ENCODE measurements at regions not wholly inside any gene's neighbourhood (a gene's known extent, or its start where the extent isn't known, plus 50 kb on each side); places are given as distances from the start of the nearest gene placed in this dataset.

DNA sequence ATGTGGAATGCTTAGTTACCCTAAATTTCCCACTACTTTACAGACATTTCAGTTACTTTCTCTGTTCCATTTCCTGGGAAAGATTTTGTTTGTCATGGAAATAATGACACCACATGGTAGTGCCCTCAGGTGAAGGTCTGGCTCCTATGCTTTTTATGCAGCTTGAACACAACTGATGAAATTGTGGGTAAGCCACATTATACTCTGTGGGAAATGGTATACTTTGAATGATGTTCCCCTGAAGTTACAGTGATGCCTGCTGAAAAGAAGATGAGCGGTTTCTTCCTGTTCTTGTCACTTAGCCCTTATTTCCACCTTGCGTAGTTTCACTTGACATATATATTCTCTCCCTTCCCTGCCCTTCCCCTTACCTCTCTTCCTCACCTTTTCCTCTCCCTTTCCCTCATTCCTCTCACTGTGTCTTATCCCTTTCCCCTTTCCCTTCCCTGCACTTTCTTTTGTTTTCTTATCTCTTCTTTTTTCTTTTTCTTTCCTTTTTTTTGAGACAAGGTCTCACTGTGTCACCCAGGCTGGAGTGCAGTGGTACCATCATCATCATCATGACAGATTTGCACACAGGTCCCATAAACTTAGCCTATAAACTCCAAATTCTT is 280.8 kb upstream of the IL12B start:
- no peak overlapping the region for H3K4me3 ChIP-seq
- in situ Hi-C loops (cut with MboI), result no loop called here
- no peak for ATAC-seq
- ChIA-PET RAD21 (ENCODE audit: unreplicated experiment) (no interaction called here), SMC1A (ENCODE audit: uncharacterized antibody, unreplicated experiment) (no interaction called here), POLR2A (no interaction called here), CTCF (no interaction called here)
- no peaks in the 10 kb centered on the region for H3K27me3 ChIP-seq (replicated peaks in 1 of 2; ENCODE audit: control insufficient read depth in 2 of 2, insufficient read depth in 2 of 2, low read length in 1 of 2)
- BruUV-seq (replicated peaks), result no TSS peak
- no peak for DNase-seq (ENCODE audit: low read depth, low spot score)
- no peak overlapping the region for H3K4me2 ChIP-seq (ENCODE audit: control insufficient read depth, insufficient read depth)
- no peaks in the 10 kb centered on the region for H3K4me1 ChIP-seq (ENCODE audit: control insufficient read depth, insufficient read depth, low read length)
- no peak for FAIRE-seq
- intact Hi-C loops (cut with micrococcal nuclease; ENCODE audit: unreplicated experiment), result no loop called here
- no peaks in the 10 kb centered on the region for H3K79me2 ChIP-seq (ENCODE audit: control insufficient read depth, insufficient read depth, low read length)
- H3K9me3 ChIP-seq (replicated peaks; ENCODE audit: control insufficient read depth, insufficient read depth, low read length), result no peaks in the 10 kb centered on the region; the same call in 2 of the 3 replicates
- H2AFZ ChIP-seq (ENCODE audit: control insufficient read depth, low read depth, low read length), result no peak overlapping the region
- H4K20me1 ChIP-seq (ENCODE audit: control insufficient read depth, insufficient read depth), result no peaks in the 10 kb centered on the region
- H3K9ac ChIP-seq (ENCODE audit: control insufficient read depth, insufficient read depth, low read length), result no peak overlapping the region
- no peaks in the 10 kb centered on the region for H3K36me3 ChIP-seq (ENCODE audit: control insufficient read depth in 2 of 2, insufficient read depth in 2 of 2, low read length in 1 of 2)
- WGBS (ENCODE audit: insufficient coverage, insufficient replicate concordance, low lambda C conversion rate, missing lambda C conversion rate), result 76% methylated on average over 2 of the region's 2 CpGs
- no peak overlapping the region for H3K27ac ChIP-seq (ENCODE audit: control insufficient read depth, insufficient read depth)
- TF ChIP-seq PML (IDR thresholded peaks at IDR 0.05; ENCODE audit: low read length), result no peak
- TF ChIP-seq HDAC6 (IDR thresholded peaks at IDR 0.05; ENCODE audit: unreplicated experiment), result no peak
- no peak for TF ChIP-seq BHLHE40 (IDR thresholded peaks at IDR 0.05; ENCODE audit: borderline replicate concordance in 1 of 2, low read depth in 2 of 2, low read length in 1 of 2)
- no peak for TF ChIP-seq JUND (IDR thresholded peaks at IDR 0.05; ENCODE audit: low read depth, low read length)
- no peak for TF ChIP-seq EP300 (IDR thresholded peaks at IDR 0.05; ENCODE audit: borderline replicate concordance in 1 of 2, control insufficient read depth in 1 of 2, low read depth in 2 of 2, low read length in 2 of 2)
- TF ChIP-seq BACH1 (IDR thresholded peaks at IDR 0.05; ENCODE audit: borderline replicate concordance), result no peak
- no peak for TF ChIP-seq ZNF384 (IDR thresholded peaks at IDR 0.05; ENCODE audit: borderline replicate concordance, low read depth, low read length)
- TF ChIP-seq, protein P1, sequence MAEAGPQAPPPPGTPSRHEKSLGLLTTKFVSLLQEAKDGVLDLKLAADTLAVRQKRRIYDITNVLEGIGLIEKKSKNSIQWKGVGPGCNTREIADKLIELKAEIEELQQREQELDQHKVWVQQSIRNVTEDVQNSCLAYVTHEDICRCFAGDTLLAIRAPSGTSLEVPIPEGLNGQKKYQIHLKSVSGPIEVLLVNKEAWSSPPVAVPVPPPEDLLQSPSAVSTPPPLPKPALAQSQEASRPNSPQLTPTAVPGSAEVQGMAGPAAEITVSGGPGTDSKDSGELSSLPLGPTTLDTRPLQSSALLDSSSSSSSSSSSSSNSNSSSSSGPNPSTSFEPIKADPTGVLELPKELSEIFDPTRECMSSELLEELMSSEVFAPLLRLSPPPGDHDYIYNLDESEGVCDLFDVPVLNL (IDR thresholded peaks at IDR 0.05; ENCODE audit: low read depth, low read length), result no peak
- TF ChIP-seq, protein P2, sequence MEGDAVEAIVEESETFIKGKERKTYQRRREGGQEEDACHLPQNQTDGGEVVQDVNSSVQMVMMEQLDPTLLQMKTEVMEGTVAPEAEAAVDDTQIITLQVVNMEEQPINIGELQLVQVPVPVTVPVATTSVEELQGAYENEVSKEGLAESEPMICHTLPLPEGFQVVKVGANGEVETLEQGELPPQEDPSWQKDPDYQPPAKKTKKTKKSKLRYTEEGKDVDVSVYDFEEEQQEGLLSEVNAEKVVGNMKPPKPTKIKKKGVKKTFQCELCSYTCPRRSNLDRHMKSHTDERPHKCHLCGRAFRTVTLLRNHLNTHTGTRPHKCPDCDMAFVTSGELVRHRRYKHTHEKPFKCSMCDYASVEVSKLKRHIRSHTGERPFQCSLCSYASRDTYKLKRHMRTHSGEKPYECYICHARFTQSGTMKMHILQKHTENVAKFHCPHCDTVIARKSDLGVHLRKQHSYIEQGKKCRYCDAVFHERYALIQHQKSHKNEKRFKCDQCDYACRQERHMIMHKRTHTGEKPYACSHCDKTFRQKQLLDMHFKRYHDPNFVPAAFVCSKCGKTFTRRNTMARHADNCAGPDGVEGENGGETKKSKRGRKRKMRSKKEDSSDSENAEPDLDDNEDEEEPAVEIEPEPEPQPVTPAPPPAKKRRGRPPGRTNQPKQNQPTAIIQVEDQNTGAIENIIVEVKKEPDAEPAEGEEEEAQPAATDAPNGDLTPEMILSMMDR (IDR thresholded peaks at IDR 0.05 in 2 of 3, conservative IDR thresholded peaks at IDR 0.05 in 1 of 3; ENCODE audit: control insufficient read depth in 2 of 3, extremely low read depth in 1 of 3, insufficient read depth in 1 of 3, low read depth in 3 of 3, low read length in 3 of 3), result no peak
- TF ChIP-seq, protein P3, sequence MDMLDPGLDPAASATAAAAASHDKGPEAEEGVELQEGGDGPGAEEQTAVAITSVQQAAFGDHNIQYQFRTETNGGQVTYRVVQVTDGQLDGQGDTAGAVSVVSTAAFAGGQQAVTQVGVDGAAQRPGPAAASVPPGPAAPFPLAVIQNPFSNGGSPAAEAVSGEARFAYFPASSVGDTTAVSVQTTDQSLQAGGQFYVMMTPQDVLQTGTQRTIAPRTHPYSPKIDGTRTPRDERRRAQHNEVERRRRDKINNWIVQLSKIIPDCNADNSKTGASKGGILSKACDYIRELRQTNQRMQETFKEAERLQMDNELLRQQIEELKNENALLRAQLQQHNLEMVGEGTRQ (IDR thresholded peaks at IDR 0.05; ENCODE audit: borderline replicate concordance, low read depth, low read length), result no peak
- TF ChIP-seq FOXM1 (IDR thresholded peaks at IDR 0.05; ENCODE audit: low read depth, low read length), result no peak
- TF ChIP-seq, protein P4, sequence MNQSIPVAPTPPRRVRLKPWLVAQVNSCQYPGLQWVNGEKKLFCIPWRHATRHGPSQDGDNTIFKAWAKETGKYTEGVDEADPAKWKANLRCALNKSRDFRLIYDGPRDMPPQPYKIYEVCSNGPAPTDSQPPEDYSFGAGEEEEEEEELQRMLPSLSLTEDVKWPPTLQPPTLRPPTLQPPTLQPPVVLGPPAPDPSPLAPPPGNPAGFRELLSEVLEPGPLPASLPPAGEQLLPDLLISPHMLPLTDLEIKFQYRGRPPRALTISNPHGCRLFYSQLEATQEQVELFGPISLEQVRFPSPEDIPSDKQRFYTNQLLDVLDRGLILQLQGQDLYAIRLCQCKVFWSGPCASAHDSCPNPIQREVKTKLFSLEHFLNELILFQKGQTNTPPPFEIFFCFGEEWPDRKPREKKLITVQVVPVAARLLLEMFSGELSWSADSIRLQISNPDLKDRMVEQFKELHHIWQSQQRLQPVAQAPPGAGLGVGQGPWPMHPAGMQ (IDR thresholded peaks at IDR 0.05; ENCODE audit: borderline replicate concordance), result no peak
- TF ChIP-seq ZNF24 (IDR thresholded peaks at IDR 0.05), result no peak
- TF ChIP-seq, protein P5, sequence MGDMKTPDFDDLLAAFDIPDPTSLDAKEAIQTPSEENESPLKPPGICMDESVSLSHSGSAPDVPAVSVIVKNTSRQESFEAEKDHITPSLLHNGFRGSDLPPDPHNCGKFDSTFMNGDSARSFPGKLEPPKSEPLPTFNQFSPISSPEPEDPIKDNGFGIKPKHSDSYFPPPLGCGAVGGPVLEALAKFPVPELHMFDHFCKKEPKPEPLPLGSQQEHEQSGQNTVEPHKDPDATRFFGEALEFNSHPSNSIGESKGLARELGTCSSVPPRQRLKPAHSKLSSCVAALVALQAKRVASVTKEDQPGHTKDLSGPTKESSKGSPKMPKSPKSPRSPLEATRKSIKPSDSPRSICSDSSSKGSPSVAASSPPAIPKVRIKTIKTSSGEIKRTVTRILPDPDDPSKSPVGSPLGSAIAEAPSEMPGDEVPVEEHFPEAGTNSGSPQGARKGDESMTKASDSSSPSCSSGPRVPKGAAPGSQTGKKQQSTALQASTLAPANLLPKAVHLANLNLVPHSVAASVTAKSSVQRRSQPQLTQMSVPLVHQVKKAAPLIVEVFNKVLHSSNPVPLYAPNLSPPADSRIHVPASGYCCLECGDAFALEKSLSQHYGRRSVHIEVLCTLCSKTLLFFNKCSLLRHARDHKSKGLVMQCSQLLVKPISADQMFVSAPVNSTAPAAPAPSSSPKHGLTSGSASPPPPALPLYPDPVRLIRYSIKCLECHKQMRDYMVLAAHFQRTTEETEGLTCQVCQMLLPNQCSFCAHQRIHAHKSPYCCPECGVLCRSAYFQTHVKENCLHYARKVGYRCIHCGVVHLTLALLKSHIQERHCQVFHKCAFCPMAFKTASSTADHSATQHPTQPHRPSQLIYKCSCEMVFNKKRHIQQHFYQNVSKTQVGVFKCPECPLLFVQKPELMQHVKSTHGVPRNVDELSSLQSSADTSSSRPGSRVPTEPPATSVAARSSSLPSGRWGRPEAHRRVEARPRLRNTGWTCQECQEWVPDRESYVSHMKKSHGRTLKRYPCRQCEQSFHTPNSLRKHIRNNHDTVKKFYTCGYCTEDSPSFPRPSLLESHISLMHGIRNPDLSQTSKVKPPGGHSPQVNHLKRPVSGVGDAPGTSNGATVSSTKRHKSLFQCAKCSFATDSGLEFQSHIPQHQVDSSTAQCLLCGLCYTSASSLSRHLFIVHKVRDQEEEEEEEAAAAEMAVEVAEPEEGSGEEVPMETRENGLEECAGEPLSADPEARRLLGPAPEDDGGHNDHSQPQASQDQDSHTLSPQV (IDR thresholded peaks at IDR 0.05), result no peak

Measured in GM12878 (cell line).